HG02610 (cell line): ENCODE measurements at regions not wholly inside any gene's neighbourhood (a gene's known extent, or its start where the extent isn't known, plus 50 kb on each side); places are given as distances from the start of the nearest gene placed in this dataset.

ENCODE experiments used
- ATAC-seq: cut with Tn5 transposase; IDR thresholded peaks from one replicate; pipeline ENCODE4 v1.9.1; 2021; ENCODE audit warnings: mild to moderate bottlenecking, moderate library complexity; ENCODE audit not compliant: unreplicated experiment

DNA sequence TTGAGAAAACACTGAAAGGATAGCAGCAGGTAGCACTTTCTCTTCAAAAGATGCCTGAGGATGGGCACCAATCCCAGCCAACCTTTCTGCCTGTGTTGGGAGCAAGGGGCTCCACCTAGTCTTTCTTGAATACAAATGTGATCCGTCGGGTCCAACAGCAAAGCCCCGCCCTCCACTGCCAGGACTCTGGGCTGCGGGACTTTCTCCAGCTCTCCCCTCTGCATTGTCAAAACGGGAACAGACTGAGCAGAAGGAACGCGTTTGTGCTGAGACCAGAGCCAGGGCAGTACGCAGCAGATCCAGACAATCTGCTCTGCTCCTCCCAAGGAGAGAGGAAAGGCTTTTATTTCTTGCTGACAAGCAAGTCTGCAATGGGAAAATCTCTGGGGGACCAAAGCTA, 139.7 kb downstream of the SEC61B start:
- ATAC-seq, result no peak

DNA sequence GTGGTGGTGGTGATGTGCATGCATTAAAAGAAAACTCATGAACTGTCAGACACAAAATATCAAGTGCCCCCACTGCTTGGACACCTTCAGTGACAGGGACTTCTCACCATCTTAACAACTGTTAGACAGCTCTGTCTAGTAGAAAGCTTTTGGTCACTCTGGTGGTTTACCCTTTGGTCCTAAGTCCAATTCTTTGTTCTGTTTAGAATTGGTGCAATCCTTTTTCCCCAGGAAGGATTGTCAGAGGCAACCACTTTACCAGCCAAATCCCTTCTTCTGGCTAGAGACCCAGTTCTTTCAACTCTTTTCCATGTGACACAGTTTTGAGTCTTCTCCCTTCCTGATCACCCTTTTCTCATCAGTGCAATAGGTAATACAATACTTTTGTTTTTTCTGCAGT, 140.2 kb downstream of the SEC61B start:
- ATAC-seq, result no peak

DNA sequence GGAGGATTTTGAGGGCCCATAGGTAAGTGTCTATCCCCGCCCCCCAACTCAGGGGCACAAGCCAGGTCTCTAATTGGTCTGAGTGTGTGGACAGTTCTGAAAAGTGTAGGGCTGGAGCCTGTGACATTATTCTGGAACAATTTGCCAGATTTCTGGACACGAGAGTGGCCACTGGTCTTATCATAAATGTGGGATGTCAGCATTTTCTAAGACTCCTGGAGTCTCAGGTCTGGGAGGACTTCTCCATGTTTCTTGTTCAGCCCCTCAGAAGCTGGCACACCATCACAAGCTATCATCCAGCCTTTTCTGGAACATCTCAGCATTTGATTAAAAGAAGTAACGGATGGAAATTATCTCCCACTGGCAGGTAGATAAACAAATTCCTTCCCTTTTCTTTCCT, 141.4 kb downstream of the SEC61B start:
- no peak for ATAC-seq

DNA sequence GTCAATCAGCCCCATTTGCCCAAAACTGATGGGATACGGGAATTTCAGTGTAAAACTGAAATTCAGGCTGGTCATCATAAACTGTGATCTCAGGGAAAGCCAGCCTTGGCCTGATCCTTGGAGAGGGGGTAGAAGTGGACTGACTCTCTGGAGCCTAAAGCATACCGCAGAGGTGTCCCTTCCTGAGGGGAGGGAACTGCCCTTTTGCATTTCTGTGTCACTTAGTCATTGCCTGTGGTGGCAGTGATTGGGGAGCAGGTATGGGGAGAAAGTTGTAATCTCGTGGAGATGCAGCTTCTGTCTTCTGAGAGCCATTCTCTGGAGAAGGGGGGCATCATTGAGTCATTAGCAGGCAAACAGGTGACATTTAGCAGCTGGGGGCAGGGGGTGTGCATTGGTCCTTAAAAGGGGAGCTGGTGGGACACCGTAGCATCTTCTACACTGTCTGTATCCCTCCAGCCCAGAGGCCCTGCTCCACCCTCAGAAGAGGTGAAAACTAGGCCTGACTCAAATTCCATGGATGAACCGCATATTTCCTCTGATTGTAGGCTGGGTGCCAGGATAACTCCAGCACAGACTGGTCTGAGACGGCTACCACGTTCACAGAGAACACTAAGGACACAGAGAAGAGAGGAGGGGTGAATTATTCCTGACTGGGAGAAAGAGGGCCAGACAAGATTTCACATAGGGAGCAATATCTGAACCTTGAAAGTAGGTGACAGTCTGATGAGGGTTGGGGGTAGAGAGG, 143.3 kb downstream of the SEC61B start:
- ATAC-seq, result no peak

DNA sequence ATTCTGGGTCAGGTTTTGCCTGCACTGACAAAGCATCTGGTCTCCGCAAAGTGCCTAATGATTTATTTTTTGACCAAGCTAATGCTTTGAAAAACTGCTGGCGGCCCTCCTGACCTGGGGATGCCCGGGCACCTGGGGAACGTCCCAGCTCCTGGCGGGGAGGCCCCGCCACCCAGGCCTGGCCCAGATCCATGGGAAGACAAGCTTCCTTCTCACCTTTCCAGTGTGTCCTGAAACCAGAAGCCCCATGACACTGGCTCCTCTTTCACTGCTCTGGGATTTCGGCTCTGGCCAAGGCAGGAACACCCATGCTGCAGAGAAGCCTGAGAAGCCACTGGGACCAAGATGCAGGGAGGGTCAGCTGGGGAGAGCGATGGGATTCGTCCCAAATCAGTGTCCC, 144.1 kb downstream of the SEC61B start:
- no peak for ATAC-seq

DNA sequence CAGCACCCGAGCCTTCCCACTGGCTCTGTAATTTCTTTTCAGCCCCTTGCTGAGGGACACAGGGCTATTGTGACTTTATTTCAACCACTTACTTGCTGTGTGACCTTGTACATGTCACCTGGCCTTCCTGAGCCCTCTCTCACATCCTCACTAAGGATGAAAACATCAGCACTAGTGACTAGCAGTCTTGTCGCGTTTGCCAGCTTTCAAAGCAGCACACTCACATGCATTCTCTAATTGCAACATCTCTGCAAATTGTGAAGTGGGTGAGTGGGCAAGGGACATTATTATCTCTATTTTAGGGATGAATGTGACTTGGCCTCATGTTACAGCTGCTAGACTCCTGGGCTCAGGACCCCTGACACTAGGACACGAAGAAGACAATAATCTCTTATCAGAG, 144.5 kb downstream of the SEC61B start:
- no peak for ATAC-seq

DNA sequence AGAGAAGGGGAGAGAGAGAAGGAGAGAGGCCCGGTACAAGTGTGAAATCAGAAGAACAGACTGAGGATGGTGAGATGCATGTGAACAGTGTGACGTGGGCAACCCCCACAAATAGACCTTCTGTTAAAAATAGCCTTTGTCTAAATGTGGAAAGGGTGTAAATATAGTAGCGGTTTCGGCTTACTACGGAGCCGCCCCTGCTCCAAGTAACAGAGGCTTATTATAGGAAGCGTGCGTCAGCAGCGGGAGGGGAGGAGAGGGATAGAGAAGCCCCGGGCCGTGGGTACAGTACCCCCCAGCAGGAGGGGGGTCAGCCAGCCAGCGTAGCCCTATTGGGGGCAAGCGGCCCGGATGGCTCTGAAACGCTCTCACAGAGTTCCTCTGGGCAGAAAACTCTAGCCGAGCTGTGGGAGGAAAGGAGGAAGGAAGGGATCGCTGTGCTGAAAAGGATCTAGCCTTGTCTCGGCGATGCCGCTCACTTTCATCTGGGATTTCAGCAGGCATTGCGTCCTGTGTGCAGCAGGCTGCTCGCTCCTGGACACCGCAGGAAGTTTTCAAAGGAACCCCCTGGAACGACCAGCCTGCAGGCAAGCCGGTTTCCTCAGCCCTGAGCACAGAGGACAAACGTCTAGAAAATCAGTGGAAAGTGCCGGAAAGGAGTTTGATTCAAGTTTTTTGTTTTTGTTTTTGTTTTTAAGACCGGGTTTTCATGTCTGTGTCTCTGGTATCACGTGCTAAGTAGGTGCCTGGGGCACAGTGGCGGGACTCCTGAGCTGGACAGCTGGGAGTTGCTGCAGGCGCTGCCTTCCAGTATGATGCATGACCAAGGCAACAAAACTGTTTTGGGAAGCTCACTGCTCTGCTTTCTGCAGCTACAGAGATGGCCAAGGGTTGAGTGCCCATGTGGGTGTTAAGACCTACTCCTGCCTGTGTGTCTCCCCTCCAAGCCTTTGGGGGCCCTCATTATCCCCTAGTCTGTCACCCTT, 146.6 kb downstream of the SEC61B start:
- ATAC-seq, result peak; percentile 46

DNA sequence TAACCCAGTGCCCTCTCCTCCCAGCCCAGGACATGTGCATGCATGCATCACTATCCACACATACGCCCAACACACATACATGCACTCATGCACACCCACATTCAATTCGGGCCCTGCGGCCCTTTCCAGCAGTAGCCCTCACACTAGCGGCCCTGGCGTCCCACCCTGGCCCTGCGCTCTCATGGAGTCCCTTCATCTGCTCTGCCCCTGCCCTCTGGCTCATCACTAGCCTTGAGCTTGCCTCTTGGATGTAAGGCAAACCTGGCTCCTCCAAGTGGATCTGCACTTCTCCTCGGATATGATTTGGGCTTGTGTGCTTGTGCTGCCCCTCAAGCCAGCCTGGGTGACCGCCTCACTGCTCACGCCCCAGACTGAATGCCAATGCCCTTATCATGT, 147.2 kb downstream of the SEC61B start:
- no peak for ATAC-seq

DNA sequence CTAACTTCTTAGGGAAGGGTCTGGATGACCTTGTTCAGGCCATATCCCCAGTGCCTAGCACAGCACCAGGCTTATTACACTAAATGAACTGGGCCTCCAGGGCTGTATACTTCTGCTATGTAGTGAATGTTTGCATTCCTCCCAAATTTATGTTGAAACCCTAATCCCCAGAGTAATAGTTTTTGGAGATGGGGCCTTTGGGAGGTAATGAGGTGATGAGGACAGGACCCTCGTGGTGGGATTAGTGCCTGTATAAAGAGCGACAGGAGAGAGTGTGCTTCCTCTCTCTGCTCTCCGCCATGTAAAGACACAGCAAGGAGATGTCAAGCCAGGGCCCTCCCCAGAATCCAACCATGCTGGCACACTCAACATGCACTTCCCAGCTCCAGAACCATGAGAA, 148.3 kb downstream of the SEC61B start:
- no peak for ATAC-seq

DNA sequence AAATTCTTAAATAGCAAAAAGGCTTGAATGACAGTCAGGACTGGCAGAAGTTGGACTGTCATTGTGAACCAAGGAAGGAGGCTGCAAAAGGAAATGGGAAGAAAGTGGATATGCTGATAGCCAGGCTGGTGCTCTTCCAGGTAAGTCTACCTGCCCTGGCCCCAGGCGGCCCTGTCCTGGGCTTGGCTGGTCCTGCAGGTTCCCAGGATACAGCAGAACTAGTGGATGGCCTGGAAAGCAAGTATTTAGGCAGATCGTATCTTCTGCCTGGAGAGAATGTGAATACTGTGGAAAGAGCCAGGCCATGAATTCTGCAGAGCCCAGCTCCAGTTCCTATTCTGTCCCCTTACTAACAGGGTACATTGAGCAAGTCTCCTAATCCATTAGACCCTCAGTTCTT, 149.3 kb downstream of the SEC61B start:
- ATAC-seq, result no peak

DNA sequence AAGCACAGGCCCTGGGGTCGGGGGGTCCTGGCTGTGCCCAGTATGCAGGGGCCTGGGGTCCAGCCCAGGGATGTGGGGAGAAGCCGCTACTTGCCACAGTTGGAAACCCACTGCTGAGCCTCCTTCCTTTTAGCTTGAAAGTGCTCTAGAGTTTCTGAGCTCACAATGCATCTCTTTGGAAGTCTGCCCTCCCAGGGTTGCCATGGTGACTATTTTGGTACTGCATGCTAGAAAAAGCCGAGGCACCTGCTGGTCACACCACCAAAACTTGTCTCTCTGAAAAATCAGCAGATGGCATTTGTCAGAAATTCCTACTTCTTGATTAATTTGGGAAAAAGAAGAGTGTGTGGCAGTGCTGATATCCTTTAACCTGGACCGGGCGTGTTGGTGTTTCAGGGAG, 151.8 kb downstream of the SEC61B start:
- no peak for ATAC-seq

DNA sequence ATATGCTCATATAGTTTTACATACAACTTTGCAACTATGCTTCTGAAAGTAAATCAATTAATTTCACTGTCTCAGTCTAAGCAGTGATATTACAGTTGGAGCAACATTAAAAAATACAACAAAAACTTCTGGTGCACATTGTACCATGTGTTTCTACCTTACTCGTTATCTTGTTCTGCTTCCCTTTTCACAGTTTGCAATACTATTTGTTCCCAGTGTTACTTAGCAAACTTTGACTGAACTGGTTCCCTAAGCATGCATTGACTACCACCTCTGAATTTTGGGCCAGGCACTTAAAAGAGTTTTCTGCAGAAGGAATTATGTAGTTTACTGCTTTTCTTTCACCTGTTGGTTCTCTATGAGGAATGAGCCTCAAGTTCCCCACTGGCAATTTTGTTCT, 152.7 kb downstream of the SEC61B start:
- ATAC-seq, result no peak

DNA sequence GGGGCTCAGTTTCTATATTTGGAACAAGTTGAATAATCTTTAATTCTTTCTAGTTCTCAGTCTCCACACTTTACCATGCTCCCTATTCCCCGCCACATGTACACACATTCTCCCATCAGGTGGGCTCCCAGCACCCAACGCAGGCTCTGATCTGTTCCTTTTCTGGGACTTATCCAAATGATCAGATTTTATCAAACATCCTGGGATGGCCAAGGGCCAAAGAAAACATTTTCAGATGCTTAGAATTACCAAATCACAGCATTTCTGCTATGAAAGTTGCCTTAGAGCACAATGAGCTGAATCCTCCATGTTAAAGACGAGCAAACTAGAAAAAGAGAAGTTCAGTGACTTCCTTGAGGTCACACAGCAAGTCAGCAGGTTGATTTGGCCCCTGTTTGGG, 153.4 kb downstream of the SEC61B start:
- ATAC-seq, result no peak

DNA sequence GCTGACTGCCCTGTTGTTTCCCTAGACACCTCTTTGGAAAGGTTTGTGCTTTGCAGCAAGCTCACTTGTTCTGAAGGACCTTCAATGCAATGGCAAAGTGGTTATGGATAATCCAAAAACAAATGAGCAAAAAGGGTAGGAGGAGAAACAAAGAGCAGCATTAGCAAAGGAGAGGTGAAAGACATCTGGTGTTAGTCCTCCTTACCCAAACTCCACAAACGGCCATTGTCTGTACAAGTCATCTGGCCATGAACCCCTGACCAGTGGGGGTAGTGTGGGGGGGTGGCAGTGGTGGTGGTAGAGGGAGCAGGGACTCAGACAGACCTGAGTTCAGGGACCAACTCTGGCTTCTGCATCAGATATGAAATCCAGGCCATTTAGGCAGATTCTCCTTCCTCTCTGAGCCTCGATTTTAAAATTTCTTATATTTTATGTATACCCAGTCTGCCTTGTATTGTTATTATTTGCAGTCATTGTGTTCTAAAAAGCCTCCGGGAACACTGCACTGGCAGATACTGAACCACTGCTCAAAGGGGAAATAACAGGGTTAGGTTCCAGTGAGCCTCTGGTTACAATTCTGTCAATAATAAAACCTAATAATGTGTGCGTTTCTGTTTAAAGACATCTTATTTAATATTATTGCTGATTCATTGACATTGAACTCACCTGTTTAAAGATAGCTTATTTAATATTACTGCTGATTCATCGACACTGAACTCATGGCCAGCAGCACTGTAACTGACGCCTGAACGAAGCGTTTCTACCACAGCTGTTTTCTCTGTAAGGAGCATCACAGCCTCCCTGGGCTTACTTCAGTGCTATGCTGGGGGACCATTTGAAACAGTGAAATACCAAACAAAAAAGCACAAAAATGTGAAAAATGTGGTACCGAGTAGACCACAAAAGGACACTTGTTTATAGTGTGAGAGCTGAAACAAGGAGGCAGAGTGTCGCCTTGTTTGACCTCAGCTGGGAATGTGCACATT, 156.0 kb downstream of the SEC61B start:
- ATAC-seq, result no peak

DNA sequence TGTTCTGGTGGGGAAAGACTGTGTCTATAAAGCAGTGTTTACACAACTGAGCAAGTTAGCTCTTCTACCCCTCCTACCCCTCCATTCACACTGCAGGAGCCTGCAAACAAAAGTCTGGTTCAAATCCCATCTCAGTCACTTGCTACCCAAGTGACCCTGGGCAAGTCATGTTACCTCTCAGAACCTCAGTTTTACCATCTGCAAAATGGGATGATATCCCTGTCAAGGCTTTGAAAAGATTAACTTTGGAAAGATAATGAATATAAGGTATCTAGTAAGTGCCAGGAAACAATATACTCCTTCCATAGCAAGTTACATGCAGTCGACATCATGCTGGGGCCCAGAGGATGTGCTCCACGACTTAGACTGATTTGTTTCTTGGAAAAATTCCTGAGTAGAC, 161.5 kb downstream of the SEC61B start:
- ATAC-seq, result no peak

DNA sequence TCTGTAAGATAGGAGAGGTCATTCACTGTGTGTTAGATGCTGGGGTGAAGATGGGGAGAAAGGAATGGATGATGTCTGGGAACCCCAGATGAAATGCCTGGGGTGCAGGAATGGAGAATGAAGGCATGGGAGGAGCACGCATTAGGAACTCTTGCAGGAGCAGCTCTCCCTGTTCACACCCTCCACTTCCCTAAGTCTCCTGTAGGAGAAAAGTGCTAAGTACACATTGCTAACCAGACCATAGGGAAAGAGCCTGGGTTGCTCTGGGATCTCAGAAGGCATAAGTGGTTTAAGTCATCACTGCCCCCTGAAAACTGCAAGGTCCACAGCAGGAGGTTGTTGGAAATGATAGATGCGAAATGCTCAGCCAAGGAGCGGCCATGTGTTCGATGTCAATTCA, 163.1 kb downstream of the SEC61B start:
- ATAC-seq, result no peak

DNA sequence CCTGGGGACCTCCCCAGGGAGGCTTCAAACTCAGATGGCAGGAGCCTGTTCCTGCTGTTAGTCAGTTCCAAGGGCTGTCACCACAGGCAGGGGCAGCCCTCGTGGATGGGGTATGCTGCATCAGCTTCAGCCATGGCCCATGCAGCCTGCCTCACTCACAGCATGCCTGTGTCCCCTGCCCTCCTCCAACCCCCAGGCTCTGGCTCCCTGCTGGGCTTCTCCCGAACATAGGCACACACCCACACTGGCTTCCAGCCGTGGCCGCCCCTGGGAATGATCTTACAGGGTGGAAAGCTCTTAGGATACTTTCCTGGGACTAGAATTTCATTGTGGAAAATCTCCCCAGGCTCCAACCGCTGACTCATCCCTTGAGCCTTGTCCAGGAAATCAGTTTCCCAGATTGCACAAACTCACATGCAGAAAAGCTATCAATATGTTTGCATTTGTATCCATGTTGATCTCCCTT, 163.8 kb downstream of the SEC61B start:
- ATAC-seq, result no peak

DNA sequence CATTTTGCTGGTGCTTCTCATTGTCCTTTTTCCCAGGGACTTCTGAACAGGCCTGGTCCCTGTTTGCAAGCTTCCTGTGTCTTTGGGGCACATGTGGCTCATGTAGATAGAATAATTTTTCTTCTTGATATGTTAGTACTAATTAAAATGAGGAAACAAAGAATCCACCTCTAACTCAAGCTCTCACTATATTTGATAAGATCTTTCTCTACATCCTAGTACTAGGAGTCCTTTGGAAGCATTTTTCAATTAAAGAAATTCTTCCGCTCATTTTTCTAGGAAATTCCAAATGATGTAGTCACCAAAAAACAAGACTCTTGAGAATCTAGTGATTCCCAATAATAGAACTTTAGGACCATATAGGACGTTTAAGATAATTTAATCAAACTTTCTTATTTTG, 165.3 kb downstream of the SEC61B start:
- ATAC-seq, result no peak

DNA sequence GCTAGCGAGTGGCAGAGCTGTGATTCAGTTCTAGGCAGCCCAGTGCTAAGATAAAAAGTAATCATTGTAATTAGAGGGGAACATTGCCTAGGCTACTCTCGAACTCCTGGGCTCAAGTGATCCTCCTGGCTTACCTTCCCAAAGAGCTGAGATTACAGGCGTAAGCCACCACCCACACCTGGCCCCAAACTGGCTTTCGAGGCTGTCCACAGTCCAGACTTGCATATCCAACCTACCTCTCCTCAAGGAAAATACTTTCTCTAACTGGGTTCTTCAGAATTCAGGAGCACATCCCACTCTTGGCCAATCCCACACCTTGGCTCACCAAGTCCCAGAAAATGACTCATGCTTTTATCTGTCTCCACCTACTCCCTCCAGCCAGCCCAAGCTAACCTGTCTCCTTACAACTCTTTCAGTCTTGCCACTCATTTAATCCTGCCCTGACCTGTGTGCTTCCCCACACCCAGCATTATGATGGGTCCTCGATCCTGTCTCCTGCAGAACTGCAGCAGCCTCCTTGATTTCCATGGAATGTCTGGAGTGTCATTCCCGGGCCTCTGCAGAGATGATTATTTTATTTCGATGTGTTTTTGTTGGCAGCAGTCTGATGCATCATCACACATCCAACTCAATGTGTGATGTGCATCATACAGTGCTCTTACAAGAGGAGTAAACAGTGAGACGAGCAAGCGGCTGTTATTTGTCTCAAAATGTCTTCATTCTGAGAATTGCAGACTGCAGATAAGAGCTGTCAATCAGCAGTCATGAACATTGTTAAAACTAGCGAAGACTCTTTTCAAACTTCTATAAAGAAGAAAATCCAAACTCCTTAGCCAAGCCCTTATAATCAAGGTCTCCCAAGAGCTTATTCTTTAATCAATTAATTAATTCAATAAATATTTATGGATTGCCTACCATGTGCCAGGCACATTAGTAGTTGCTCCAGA, 167.3 kb downstream of the SEC61B start:
- ATAC-seq, result no peak
